ENCODE measurements at regions not wholly inside any gene's neighbourhood (a gene's known extent, or its start where the extent isn't known, plus 50 kb on each side); places are given as distances from the start of the nearest gene placed in this dataset.
A peak's percentile ranks its signal among the peaks of the same experiment; 100 is the strongest.

DNA sequence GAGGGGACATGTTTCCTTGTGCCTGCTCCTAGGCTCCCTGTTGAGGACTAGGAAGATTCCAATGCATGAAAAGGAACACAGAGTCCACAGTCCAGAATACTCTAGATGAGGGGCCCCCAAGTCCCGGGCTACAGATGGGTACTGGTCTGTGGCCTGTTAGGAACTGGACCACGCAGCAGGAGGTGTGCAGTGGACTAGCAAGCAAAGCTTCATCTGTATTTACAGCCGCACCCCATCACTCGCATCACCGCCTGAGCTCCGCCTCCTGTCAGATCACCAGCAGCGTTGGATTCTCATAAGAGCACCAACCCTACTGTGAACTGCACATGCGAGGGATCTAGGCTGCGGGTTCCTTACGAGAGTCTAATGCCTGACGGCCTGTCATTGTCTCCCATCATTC lies 233.0 kb upstream of the MKLN1 start (continued):
- no peak for TF ChIP-seq ZNF263 (CRISPR knock-in tag; IDR thresholded peaks at IDR 0.05; ENCODE audit: low read depth)

- POLR2A ChIA-PET: no interaction called here
- H3K27ac Mint-ChIP-seq: peak overlapping the region; percentile 50; the same call in 1 of the 2 replicates
These were observed 232.3 kb upstream of the MKLN1 start for GRCh38 chr7:131095346-131095745.

DNA sequence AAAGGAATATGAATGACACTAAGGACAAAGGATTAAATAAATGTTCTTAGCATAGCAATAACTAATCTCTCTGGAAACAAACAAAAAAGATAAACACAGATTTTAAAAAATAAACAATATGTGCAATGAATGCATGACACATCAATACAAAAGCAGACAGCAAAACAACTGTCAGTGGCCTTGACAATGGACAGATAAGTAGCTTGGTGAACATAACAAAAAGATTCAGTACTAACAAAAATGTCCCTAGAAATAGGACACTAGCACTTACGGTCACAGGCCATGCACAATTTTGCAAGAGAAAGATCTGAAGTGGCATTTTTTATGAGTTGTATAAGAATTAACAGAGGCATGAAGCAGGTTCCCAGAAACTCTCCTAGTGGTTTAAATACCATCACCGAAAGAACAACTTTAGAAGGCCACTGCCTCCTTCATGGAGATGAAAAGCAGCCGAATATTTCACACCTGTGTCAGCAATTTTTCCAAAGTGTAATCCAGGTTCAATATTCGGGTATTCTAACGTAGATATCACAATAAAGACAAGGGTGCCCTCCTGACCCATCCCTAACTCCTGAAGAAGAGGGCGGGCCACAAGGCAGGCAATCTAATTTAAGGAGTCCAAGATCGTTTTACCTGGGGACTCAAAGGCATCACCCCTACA lies 231.3 kb upstream of the MKLN1 start:
- H3K4me1 Mint-ChIP-seq: peaks cover 54% of the 10 kb centered on the region
- H3K27ac Mint-ChIP-seq: 0 out of 2 replicates have a peak overlapping the region, but pooled peaks have one; percentile 6
- no peaks in the 10 kb centered on the region for H3K27me3 Mint-ChIP-seq (ENCODE audit: low read depth)
- DNase-seq (ENCODE audit: low spot score): no peak
- no peaks in the 10 kb centered on the region for H3K9me3 Mint-ChIP-seq
- no peaks in the 10 kb centered on the region; the same call in 1 of the 2 replicates for H3K36me3 Mint-ChIP-seq
- ChIA-PET POLR2A (no interaction called here), CTCF (interaction anchor here (1.1 to 1.6 kb wide), 2 partner anchors 10 to 28 kb away, joined by 4 read pairs; no protein-coding TSS in a partner anchor)
- H3K4me3 Mint-ChIP-seq: no peak overlapping the region
- no peak for ATAC-seq
- TF ChIP-seq E2F4 (CRISPR knock-in tag; IDR thresholded peaks at IDR 0.05; ENCODE audit: borderline replicate concordance, low read depth): no peak
- no peak for TF ChIP-seq TEAD4 (CRISPR knock-in tag; IDR thresholded peaks at IDR 0.05)
- TF ChIP-seq, protein P1, sequence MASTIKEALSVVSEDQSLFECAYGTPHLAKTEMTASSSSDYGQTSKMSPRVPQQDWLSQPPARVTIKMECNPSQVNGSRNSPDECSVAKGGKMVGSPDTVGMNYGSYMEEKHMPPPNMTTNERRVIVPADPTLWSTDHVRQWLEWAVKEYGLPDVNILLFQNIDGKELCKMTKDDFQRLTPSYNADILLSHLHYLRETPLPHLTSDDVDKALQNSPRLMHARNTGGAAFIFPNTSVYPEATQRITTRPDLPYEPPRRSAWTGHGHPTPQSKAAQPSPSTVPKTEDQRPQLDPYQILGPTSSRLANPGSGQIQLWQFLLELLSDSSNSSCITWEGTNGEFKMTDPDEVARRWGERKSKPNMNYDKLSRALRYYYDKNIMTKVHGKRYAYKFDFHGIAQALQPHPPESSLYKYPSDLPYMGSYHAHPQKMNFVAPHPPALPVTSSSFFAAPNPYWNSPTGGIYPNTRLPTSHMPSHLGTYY (CRISPR knock-in tag; IDR thresholded peaks at IDR 0.05): no peak
- TF ChIP-seq, protein P2, sequence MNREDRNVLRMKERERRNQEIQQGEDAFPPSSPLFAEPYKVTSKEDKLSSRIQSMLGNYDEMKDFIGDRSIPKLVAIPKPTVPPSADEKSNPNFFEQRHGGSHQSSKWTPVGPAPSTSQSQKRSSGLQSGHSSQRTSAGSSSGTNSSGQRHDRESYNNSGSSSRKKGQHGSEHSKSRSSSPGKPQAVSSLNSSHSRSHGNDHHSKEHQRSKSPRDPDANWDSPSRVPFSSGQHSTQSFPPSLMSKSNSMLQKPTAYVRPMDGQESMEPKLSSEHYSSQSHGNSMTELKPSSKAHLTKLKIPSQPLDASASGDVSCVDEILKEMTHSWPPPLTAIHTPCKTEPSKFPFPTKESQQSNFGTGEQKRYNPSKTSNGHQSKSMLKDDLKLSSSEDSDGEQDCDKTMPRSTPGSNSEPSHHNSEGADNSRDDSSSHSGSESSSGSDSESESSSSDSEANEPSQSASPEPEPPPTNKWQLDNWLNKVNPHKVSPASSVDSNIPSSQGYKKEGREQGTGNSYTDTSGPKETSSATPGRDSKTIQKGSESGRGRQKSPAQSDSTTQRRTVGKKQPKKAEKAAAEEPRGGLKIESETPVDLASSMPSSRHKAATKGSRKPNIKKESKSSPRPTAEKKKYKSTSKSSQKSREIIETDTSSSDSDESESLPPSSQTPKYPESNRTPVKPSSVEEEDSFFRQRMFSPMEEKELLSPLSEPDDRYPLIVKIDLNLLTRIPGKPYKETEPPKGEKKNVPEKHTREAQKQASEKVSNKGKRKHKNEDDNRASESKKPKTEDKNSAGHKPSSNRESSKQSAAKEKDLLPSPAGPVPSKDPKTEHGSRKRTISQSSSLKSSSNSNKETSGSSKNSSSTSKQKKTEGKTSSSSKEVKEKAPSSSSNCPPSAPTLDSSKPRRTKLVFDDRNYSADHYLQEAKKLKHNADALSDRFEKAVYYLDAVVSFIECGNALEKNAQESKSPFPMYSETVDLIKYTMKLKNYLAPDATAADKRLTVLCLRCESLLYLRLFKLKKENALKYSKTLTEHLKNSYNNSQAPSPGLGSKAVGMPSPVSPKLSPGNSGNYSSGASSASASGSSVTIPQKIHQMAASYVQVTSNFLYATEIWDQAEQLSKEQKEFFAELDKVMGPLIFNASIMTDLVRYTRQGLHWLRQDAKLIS (CRISPR knock-in tag; IDR thresholded peaks at IDR 0.05; ENCODE audit: borderline replicate concordance): no peak
- TF ChIP-seq FOXK1 (CRISPR knock-in tag; IDR thresholded peaks at IDR 0.05): no peak

More at GRCh38 chr7:131095346-131095745, 232.3 kb upstream of the MKLN1 start:
- CTCF ChIA-PET: no interaction called here
- TF ChIP-seq, protein P3, sequence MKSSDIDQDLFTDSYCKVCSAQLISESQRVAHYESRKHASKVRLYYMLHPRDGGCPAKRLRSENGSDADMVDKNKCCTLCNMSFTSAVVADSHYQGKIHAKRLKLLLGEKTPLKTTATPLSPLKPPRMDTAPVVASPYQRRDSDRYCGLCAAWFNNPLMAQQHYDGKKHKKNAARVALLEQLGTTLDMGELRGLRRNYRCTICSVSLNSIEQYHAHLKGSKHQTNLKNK (CRISPR knock-in tag; IDR thresholded peaks at IDR 0.05): no peak
- TF ChIP-seq GABPB1 (CRISPR knock-in tag; IDR thresholded peaks at IDR 0.05) (no peak), ZNF396 (CRISPR knock-in tag; IDR thresholded peaks at IDR 0.05; ENCODE audit: borderline replicate concordance) (no peak), ELF4 (CRISPR knock-in tag; IDR thresholded peaks at IDR 0.05; ENCODE audit: low read depth) (no peak), ATF2 (CRISPR knock-in tag; IDR thresholded peaks at IDR 0.05; ENCODE audit: borderline replicate concordance, low read depth) (no peak), ATF1 (CRISPR knock-in tag; IDR thresholded peaks at IDR 0.05) (no peak), EMX1 (CRISPR knock-in tag; IDR thresholded peaks at IDR 0.05) (no peak), FOXP1 (CRISPR knock-in tag; IDR thresholded peaks at IDR 0.05; ENCODE audit: borderline replicate concordance) (no peak), AR (CRISPR knock-in tag; IDR thresholded peaks at IDR 0.05) (no peak), PREB (CRISPR knock-in tag; IDR thresholded peaks at IDR 0.05; ENCODE audit: borderline replicate concordance) (no peak)
- no peak for ATAC-seq
- no peaks in the 10 kb centered on the region for H3K9me3 Mint-ChIP-seq
- H3K4me1 Mint-ChIP-seq: peaks cover 64% of the 10 kb centered on the region
- no peaks in the 10 kb centered on the region for H3K27me3 Mint-ChIP-seq (ENCODE audit: low read depth)
- H3K36me3 Mint-ChIP-seq: no peaks in the 10 kb centered on the region
- no peak overlapping the region for H3K4me3 Mint-ChIP-seq
- DNase-seq (ENCODE audit: low spot score): no peak

Data from WTC11 (cell line).